H1 (cell line): ENCODE measurements at regions not wholly inside any gene's neighbourhood (a gene's known extent, or its start where the extent isn't known, plus 50 kb on each side); places are given as distances from the start of the nearest gene placed in this dataset.
A peak's percentile ranks its signal among the peaks of the same experiment; 100 is the strongest.

Experiments used
- CTCF ChIA-PET: fragments of 300-600 bp; sonication (Branson Sonifier 250); formaldehyde crosslinking; loops from one replicate; lab custom pipeline; 2021; ENCODE audit not compliant: partially characterized antibody; lab: Charles Lee
- POLR2A ChIA-PET: fragments of 300-600 bp; sonication (Branson Sonifier 250); formaldehyde crosslinking; loops from one replicate; lab custom pipeline; 2021; ENCODE audit warnings: inconsistent platforms; ENCODE audit not compliant: partially characterized antibody; lab: Charles Lee
- DNase-seq, 2 experiments: peaks; one replicate each; pipeline versions ENCODE4 v3.0.0 to v3.0.0-alpha.2; 2010 to 2022; ENCODE audit warnings: low spot score in 2 of 2, low read depth in 1 of 2, mixed read lengths in 1 of 2
- FAIRE-seq: peaks from 2 replicates; lab custom pipeline; 2011; peaks lifted over from hg19 to GRCh38; lab: Jason Lieb, UNC
- H2AFZ ChIP-seq: 2 replicates; pipeline ENCODE4 v1.8.1; 2012; ENCODE audit warnings: low read length, inconsistent platforms
- H2AK5ac ChIP-seq: 2 replicates; pipeline ENCODE4 v1.6.1; 2013; ENCODE audit warnings: low read depth, low read length
- H2BK120ac ChIP-seq: replicated peaks from 2 replicates; pipeline ENCODE3; 2013; ENCODE audit warnings: low read depth, low read length, inconsistent platforms
- H2BK12ac ChIP-seq: 2 replicates; pipeline ENCODE4 v1.6.1; 2013; ENCODE audit warnings: low read depth, low read length
- H2BK15ac ChIP-seq: 2 replicates; pipeline ENCODE4 v1.6.1; 2013; ENCODE audit warnings: low read length
- H2BK20ac ChIP-seq: 2 replicates; pipeline ENCODE4 v1.6.1; 2013; ENCODE audit warnings: low read length
- H2BK5ac ChIP-seq: 2 replicates; pipeline ENCODE4 v1.6.1; 2013; ENCODE audit warnings: low read depth, low read length
- H3K14ac ChIP-seq: 2 replicates; pipeline ENCODE4 v1.6.1; 2013; ENCODE audit warnings: inconsistent platforms; ENCODE audit not compliant: insufficient read length
- H3K18ac ChIP-seq: 2 replicates; pipeline ENCODE4 v1.6.1; 2013; ENCODE audit warnings: low read length; ENCODE audit errors: extremely low read depth
- H3K23ac ChIP-seq: 2 replicates; pipeline ENCODE4 v1.6.1; 2013; ENCODE audit warnings: inconsistent platforms; ENCODE audit not compliant: insufficient read length
- H3K23me2 ChIP-seq: 2 replicates; pipeline ENCODE4 v1.6.1; 2013; ENCODE audit warnings: low read depth, low read length
- H3K27ac ChIP-seq: 2 replicates; pipeline ENCODE4 v1.6.1; 2011; ENCODE audit warnings: low read depth, low read length, inconsistent platforms
- H3K27me3 ChIP-seq, 4 experiments: replicated peaks in 1 of 4; 1 replicate in 1 of 4; 2 replicates in 3 of 4; pipeline versions ENCODE4 v1.6.1 to v1.8.1; 2011 to 2013; ENCODE audit warnings: low read length in 3 of 4, mild to moderate bottlenecking in 3 of 4, inconsistent platforms in 2 of 4, mixed read lengths in 2 of 4, moderate library complexity in 1 of 4; ENCODE audit not compliant: control insufficient read depth in 3 of 4, insufficient read depth in 3 of 4; ENCODE audit errors: extremely low read depth in 1 of 4
- H3K36me3 ChIP-seq, 4 experiments: 2 replicates each; pipeline versions ENCODE4 v1.6.1 to v1.8.1; 2011 to 2013; ENCODE audit warnings: mild to moderate bottlenecking in 4 of 4, low read length in 3 of 4, moderate library complexity in 2 of 4, control low read depth in 1 of 4, inconsistent platforms in 1 of 4; ENCODE audit not compliant: insufficient read depth in 4 of 4, control insufficient read depth in 2 of 4
- H3K4ac ChIP-seq: replicated peaks from 2 replicates; pipeline ENCODE3; 2013; ENCODE audit warnings: low read length, low read depth, mixed read lengths, inconsistent platforms; ENCODE audit not compliant: insufficient read length
- H3K4me1 ChIP-seq, 4 experiments: replicated peaks in 1 of 4; 1 replicate in 1 of 4; 2 replicates in 3 of 4; pipeline versions ENCODE4 v1.6.1 to v1.8.1; 2011 to 2013; ENCODE audit warnings: low read length in 3 of 4, inconsistent platforms in 2 of 4, mixed read lengths in 1 of 4; ENCODE audit not compliant: insufficient read depth in 4 of 4, control insufficient read depth in 3 of 4
- H3K4me2 ChIP-seq, 2 experiments: 2 replicates each; pipeline versions ENCODE4 v1.6.1 to v1.8.1; 2011 to 2013; ENCODE audit warnings: low read depth in 2 of 2, low read length in 2 of 2, control low read depth in 1 of 2, inconsistent platforms in 1 of 2, mild to moderate bottlenecking in 1 of 2; ENCODE audit not compliant: insufficient read depth in 1 of 2
- H3K4me3 ChIP-seq, 4 experiments: fragments of 200-600, 300-600 bp in 1 of 4; sonication (generic), shearing (Covaris generic), sonication (Bioruptor Twin) in 1 of 4; 2 replicates each; pipeline versions ENCODE4 v1.5.1 to v1.8.1; 2011 to 2016; ENCODE audit warnings: low read length in 4 of 4, low read depth in 3 of 4, control low read depth in 2 of 4, inconsistent platforms in 2 of 4, mild to moderate bottlenecking in 2 of 4, mixed read lengths in 1 of 4, moderate library complexity in 1 of 4; ENCODE audit not compliant: insufficient read depth in 2 of 4; ENCODE audit errors: extremely low read depth in 1 of 4
- H3K56ac ChIP-seq: replicated peaks from 2 replicates; pipeline ENCODE3; 2013; ENCODE audit warnings: low read depth, mild to moderate bottlenecking, mixed read lengths, low read length, inconsistent platforms; ENCODE audit not compliant: insufficient read length
- H3K79me1 ChIP-seq: 2 replicates; pipeline ENCODE4 v1.6.1; 2013; ENCODE audit warnings: low read depth, low read length, control low read depth
- H3K79me2 ChIP-seq, 2 experiments: 2 replicates each; pipeline versions ENCODE4 v1.6.1 to v1.8.1; 2012 to 2013; ENCODE audit warnings: low read length in 2 of 2, mild to moderate bottlenecking in 2 of 2, inconsistent platforms in 1 of 2; ENCODE audit not compliant: insufficient read depth in 2 of 2, control insufficient read depth in 1 of 2
- H3K9ac ChIP-seq, 4 experiments: replicated peaks in 1 of 4; 1 replicate in 1 of 4; 2 replicates in 3 of 4; pipeline versions ENCODE4 v1.6.1 to v1.8.1; 2011 to 2013; ENCODE audit warnings: low read depth in 3 of 4, low read length in 3 of 4, control low read depth in 2 of 4, mild to moderate bottlenecking in 2 of 4, moderate library complexity in 2 of 4, inconsistent platforms in 1 of 4; ENCODE audit errors: extremely low read depth in 1 of 4
- H3K9me3 ChIP-seq, 2 experiments: 2 replicates each; pipeline versions ENCODE4 v1.6.1 to v1.8.1; 2012 to 2013; ENCODE audit warnings: mild to moderate bottlenecking in 2 of 2, moderate library complexity in 2 of 2, control low read depth in 1 of 2, inconsistent platforms in 1 of 2, low read depth in 1 of 2, low read length in 1 of 2, mixed read lengths in 1 of 2; ENCODE audit not compliant: insufficient read depth in 2 of 2
- H4K20me1 ChIP-seq, 2 experiments: replicated peaks in 1 of 2; 2 replicates each; pipeline versions ENCODE3 to v1.8.1; 2011 to 2013; ENCODE audit warnings: inconsistent platforms in 2 of 2, low read length in 2 of 2, mild to moderate bottlenecking in 1 of 2; ENCODE audit not compliant: insufficient read depth in 2 of 2, control insufficient read depth in 1 of 2
- H4K5ac ChIP-seq: 2 replicates; pipeline ENCODE4 v1.6.1; 2013; ENCODE audit warnings: low read length, low read depth, mixed read lengths, inconsistent platforms; ENCODE audit not compliant: insufficient read length
- H4K8ac ChIP-seq: 2 replicates; pipeline ENCODE4 v1.8.0; 2013; ENCODE audit warnings: mild to moderate bottlenecking, moderate library complexity, low read length, inconsistent platforms; ENCODE audit not compliant: insufficient read depth; ENCODE audit errors: extremely low read depth
- H4K91ac ChIP-seq: replicated peaks from 2 replicates; pipeline ENCODE3; 2013; ENCODE audit warnings: low read length, mixed read lengths, inconsistent platforms; ENCODE audit not compliant: insufficient read length
- ATF2 ChIP-seq: IDR thresholded peaks from 2 replicates; pipeline ENCODE4 v1.6.1; 2012; ENCODE audit warnings: low read length, inconsistent platforms
- KDM4A ChIP-seq: IDR thresholded peaks from one replicate; pipeline ENCODE4 v1.7.1; 2012; ENCODE audit warnings: low read depth, mild to moderate bottlenecking, moderate library complexity, low read length, inconsistent platforms; ENCODE audit not compliant: severe bottlenecking
- POU5F1 ChIP-seq: IDR thresholded peaks from 2 replicates; pipeline ENCODE4 v1.6.1; 2011; ENCODE audit warnings: low read depth, mild to moderate bottlenecking, low read length, moderate library complexity
- TAF7 ChIP-seq: optimal IDR thresholded peaks from 2 replicates; pipeline ENCODE3; 2011; ENCODE audit warnings: low read depth, mild to moderate bottlenecking, inconsistent platforms, low read length, moderate library complexity, borderline replicate concordance
- USF2 ChIP-seq: IDR thresholded peaks from 2 replicates; pipeline ENCODE4 v1.6.1; 2011; ENCODE audit warnings: low read length, improper control_type of control experiment
- WGBS, 2 experiments: shearing (Covaris generic) in 1 of 2; methylation state at CpG; one replicate each; pipeline versions ENCODE4 v1.1.6 to v1.1.7; 2013 to 2015; ENCODE audit warnings: low lambda C conversion rate in 2 of 2, mixed read lengths in 2 of 2, inconsistent platforms in 1 of 2, low coverage in 1 of 2, missing lambda C conversion rate in 1 of 2; ENCODE audit not compliant: insufficient replicate concordance in 2 of 2, insufficient coverage in 1 of 2, insufficient read length in 1 of 2; ENCODE audit errors: extremely low coverage in 1 of 2, missing lambda C conversion rate in 1 of 2; 5-methylcytosine and 5-hydroxymethylcytosine counted together

- FAIRE-seq (no peak), DNase-seq (no peak)
- POLR2A ChIA-PET = no interaction called here
- Histone ChIP-seq H3K4me2 (peak overlapping the region in 1 of 2 experiments; percentile 17; a peak in 1 of 4 replicates), H2BK20ac (no peak overlapping the region), H3K18ac (no peak overlapping the region), H3K4me3 (no peak overlapping the region), H2BK15ac (no peak overlapping the region), H3K79me2 (no peaks in the 10 kb centered on the region), H2BK5ac (no peak overlapping the region), H3K56ac (no peak overlapping the region), H2AK5ac (no peak overlapping the region), H4K20me1 (no peaks in the 10 kb centered on the region), H3K23me2 (no peaks in the 10 kb centered on the region), H3K27ac (no peak overlapping the region), H2BK120ac (no peak overlapping the region), H2BK12ac (no peak overlapping the region), H3K79me1 (no peaks in the 10 kb centered on the region), H3K14ac (no peak overlapping the region), H3K23ac (no peak overlapping the region), H2AFZ (peak overlapping the region; percentile 28; the same call in 1 of the 2 replicates), H3K4me1 (peaks cover 0 to 8% (median 6%) of the 10 kb centered on the region in 4 experiments; a peak in 4 of 7 replicates), H4K91ac (no peak overlapping the region), H3K9ac (no peak overlapping the region), H3K4ac (no peak overlapping the region), H4K5ac (no peak overlapping the region), H4K8ac (no peak overlapping the region), H3K27me3 (no peaks in the 10 kb centered on the region; a peak in 1 of 7 replicates), H3K36me3 (no peaks in the 10 kb centered on the region), H3K9me3 (no peaks in the 10 kb centered on the region)
- CTCF ChIA-PET = interaction anchor here (0.7 kb wide), 1 partner anchor 1418 kb away, joined by 3 read pairs; no protein-coding TSS in a partner anchor
- 42% methylated on average over 1 of the region's 1 CpG; no CpG with 5 or more reads in 1 of the 2 experiments for WGBS, 2 experiments
- TF ChIP-seq ATF2 = no peak
- no peak for TF ChIP-seq USF2
- TF ChIP-seq TAF7 = no peak
- no peak for TF ChIP-seq POU5F1
- TF ChIP-seq KDM4A = no peak
Observed at GRCh38 chr1:30054126-30054525, 669.3 kb downstream of the MATN1 start.
